Suprapubic skin (tissue), 3 donors: ENCODE measurements at regions not wholly inside any gene's neighbourhood (a gene's known extent, or its start where the extent isn't known, plus 50 kb on each side); places are given as distances from the start of the nearest gene placed in this dataset.

Experiments used
- CTCF ChIP-seq, 2 donors: fragments of 200-600 bp in 1 of 2; fragments of 450-650 bp in 1 of 2; sonication (generic) in 1 of 2; IDR thresholded peaks; one replicate each; pipeline ENCODE4 v1.5.1; 2016 to 2019; ENCODE audit warnings: antibody characterized with exemption in 2 of 2, mild to moderate bottlenecking in 1 of 2, moderate library complexity in 1 of 2
- EP300 ChIP-seq: sonication (generic); formaldehyde crosslinking; IDR thresholded peaks from one replicate; pipeline ENCODE4 v1.6.1; 2017; ENCODE audit warnings: antibody characterized with exemption
- POLR2A ChIP-seq, 2 donors: fragments of 450-650 bp; IDR thresholded peaks; one replicate each; pipeline ENCODE4 v1.6.1; 2017; ENCODE audit warnings: antibody characterized with exemption in 2 of 2, mild to moderate bottlenecking in 2 of 2, moderate library complexity in 2 of 2

- no peak for TF ChIP-seq EP300
- TF ChIP-seq CTCF (IDR thresholded peaks at IDR 0.05) = no peak
- no peak for TF ChIP-seq POLR2A (IDR thresholded peaks at IDR 0.05)
Observed at GRCh38 chr9:30293231-30293630, 2091.2 kb upstream of the ACO1 start.
